NB4 (cell line): ENCODE measurements at regions not wholly inside any gene's neighbourhood (a gene's known extent, or its start where the extent isn't known, plus 50 kb on each side); places are given as distances from the start of the nearest gene placed in this dataset.

ENCODE experiments used
- CTCF ChIP-seq: IDR thresholded peaks from one replicate; pipeline ENCODE4 v1.5.1; 2012; ENCODE audit warnings: low read depth, low read length
- POLR2A ChIP-seq: IDR thresholded peaks from 2 replicates; pipeline ENCODE4 v1.6.1; 2011; ENCODE audit warnings: mild to moderate bottlenecking; ENCODE audit not compliant: insufficient read length; ENCODE audit errors: extremely low read depth

- TF ChIP-seq CTCF (no peak), POLR2A (no peak)
These were observed 1143.3 kb upstream of the AUTS2 start for GRCh38 chr7:68454931-68455330.
